PFSK-1 (cell line): ENCODE measurements at regions not wholly inside any gene's neighbourhood (a gene's known extent, or its start where the extent isn't known, plus 50 kb on each side); places are given as distances from the start of the nearest gene placed in this dataset.

Source experiments
- FOXP2 ChIP-seq: optimal IDR thresholded peaks from 2 replicates; pipeline ENCODE3; 2011; ENCODE audit warnings: borderline replicate concordance, control low read depth, inconsistent platforms; ENCODE audit not compliant: insufficient read depth; ENCODE audit errors: extremely low read length, extremely low read depth
- POLR2AphosphoS5 ChIP-seq: IDR thresholded peaks from 2 replicates; pipeline ENCODE4 v1.6.1; 2012; ENCODE audit warnings: low read depth, mild to moderate bottlenecking, control low read depth, low read length, moderate library complexity
- SIN3A ChIP-seq: IDR thresholded peaks from 2 replicates; pipeline ENCODE4 v1.6.1; 2012; ENCODE audit warnings: mild to moderate bottlenecking, low read length, moderate library complexity, borderline replicate concordance; ENCODE audit not compliant: insufficient read depth
- TAF1 ChIP-seq: IDR thresholded peaks from 2 replicates; pipeline ENCODE4 v1.6.1; 2012; ENCODE audit warnings: low read length, control low read depth, borderline replicate concordance; ENCODE audit not compliant: insufficient read depth
- TF ChIP-seq, protein P1 (sequence below), 2 experiments: IDR thresholded peaks; 2 replicates each; pipeline versions ENCODE4 v1.6.1 to v1.8.0; 2011 to 2012; ENCODE audit warnings: low read depth in 2 of 2, low read length in 2 of 2, control low read depth in 1 of 2, inconsistent platforms in 1 of 2, mild to moderate bottlenecking in 1 of 2, moderate library complexity in 1 of 2; ENCODE audit not compliant: insufficient read depth in 1 of 2

GRCh38 chr6:139602577-139602976, 228.1 kb upstream of the CITED2 start:
- TF ChIP-seq POLR2AphosphoS5 (no peak), TAF1 (no peak), FOXP2 (no peak), SIN3A (no peak)
- TF ChIP-seq, protein P1, sequence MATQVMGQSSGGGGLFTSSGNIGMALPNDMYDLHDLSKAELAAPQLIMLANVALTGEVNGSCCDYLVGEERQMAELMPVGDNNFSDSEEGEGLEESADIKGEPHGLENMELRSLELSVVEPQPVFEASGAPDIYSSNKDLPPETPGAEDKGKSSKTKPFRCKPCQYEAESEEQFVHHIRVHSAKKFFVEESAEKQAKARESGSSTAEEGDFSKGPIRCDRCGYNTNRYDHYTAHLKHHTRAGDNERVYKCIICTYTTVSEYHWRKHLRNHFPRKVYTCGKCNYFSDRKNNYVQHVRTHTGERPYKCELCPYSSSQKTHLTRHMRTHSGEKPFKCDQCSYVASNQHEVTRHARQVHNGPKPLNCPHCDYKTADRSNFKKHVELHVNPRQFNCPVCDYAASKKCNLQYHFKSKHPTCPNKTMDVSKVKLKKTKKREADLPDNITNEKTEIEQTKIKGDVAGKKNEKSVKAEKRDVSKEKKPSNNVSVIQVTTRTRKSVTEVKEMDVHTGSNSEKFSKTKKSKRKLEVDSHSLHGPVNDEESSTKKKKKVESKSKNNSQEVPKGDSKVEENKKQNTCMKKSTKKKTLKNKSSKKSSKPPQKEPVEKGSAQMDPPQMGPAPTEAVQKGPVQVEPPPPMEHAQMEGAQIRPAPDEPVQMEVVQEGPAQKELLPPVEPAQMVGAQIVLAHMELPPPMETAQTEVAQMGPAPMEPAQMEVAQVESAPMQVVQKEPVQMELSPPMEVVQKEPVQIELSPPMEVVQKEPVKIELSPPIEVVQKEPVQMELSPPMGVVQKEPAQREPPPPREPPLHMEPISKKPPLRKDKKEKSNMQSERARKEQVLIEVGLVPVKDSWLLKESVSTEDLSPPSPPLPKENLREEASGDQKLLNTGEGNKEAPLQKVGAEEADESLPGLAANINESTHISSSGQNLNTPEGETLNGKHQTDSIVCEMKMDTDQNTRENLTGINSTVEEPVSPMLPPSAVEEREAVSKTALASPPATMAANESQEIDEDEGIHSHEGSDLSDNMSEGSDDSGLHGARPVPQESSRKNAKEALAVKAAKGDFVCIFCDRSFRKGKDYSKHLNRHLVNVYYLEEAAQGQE (IDR thresholded peaks at IDR 0.05; ENCODE audit: insufficient read depth in 1 of 2, low read depth in 2 of 2, low read length in 2 of 2): no peak

GRCh38 chr6:139600919-139601475, 226.5 kb upstream of the CITED2 start:
- TF ChIP-seq TAF1 (no peak), SIN3A (no peak), POLR2AphosphoS5 (no peak), FOXP2 (no peak)
- TF ChIP-seq, protein P1 (IDR thresholded peaks at IDR 0.05; ENCODE audit: insufficient read depth in 1 of 2, low read depth in 2 of 2, low read length in 2 of 2): no peak

DNA sequence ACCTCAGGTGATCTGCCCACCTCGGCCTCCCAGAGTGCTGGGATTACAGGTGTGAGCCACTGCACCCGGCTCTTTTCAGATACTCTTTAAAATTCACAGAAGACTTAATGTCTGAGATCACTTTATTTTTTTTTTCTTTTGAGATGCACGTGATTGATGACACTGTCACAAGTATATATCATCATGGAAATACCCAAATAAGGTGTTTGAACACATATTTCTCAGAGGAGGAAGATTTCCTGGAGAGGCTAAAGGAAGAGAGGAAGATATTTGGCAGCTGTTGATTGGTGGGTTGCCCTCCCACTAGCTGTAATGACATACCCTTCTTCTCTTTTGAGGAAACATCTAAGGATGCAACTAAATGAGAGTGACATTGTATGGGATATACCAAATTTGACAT, 225.9 kb upstream of the CITED2 start:
- TF ChIP-seq TAF1 (no peak), SIN3A (no peak), FOXP2 (no peak), POLR2AphosphoS5 (no peak)
- TF ChIP-seq, protein P1 (IDR thresholded peaks at IDR 0.05; ENCODE audit: insufficient read depth in 1 of 2, low read depth in 2 of 2, low read length in 2 of 2): no peak

DNA sequence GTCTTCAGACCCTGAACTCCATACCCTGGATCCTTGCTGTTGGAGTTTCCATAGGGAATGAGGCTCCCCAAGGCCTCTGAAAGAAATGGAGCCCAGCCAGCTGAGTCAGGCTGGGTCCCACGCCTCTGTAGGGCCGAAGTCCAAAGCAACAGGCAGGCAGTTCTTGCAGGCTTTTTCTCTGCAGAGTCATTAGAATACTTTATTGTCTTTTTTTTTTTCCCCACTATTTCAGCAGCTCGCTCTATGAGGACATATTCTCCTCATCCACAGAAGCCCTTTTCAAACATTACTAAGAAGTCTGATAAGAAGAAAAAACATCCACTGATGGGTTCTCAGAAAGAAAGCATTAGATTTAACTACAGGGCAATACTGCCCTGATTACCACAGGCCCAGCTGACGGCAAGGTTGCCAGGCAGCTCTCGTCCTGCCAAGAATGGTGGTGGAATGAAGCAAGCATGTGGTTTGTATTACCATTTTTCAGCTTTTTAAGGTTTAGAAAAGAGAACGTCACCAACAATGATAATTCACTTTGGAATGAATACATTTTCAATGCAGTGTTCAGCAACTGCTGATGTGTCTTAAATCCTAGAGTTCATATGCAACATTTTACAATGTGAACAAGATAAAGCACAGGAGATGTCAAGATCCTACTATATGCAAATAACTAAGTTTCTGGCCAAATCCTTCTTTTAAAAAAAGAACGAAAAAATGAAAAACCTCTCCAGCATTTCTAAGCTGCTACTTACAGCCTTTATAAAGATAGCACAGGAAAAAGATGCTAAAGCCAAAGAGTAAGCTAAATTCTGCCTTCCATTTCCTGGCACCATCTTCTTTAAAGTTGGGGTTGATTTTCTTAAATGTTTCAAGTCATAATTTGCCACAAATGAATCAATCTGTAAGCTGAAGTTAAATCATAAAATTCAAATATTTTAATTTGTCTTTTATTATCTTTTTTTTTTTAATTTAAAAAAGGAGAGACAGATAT, 223.6 kb upstream of the CITED2 start:
- TF ChIP-seq POLR2AphosphoS5: no peak

DNA sequence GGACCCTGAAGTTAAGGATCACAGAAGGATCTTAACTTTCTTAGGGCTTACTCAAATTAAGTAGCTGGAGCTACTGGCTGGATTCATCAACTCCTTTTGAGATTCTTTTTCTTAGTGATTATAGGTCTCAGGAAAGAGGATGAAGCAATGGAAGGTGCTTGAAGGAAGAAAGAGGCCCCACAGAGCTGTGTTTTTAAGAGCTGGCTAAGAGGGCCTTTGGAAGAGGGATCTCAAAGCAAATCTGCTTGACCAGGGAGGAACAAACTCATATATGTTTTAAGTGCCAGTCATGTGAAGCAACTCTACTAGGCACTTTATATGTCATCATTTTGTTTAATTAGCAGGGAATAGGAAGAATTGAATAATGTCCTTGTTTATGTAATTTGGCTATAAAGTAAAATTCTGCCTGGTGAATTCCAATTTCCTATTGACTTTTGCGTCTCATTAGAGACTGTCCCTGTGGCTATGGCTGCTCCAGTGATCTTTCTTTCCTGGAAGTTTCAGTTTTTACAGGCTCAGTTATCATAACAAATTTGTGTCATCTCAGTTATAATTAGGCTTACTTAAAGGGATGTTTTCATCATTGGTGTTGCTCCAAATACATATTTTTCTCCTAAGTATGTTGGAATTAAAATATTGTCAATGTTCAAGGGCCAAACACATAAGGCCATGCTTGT, 222.8 kb upstream of the CITED2 start:
- no peak for TF ChIP-seq SIN3A
- TF ChIP-seq FOXP2: no peak
- TF ChIP-seq TAF1: no peak
- TF ChIP-seq, protein P1 (IDR thresholded peaks at IDR 0.05; ENCODE audit: insufficient read depth in 1 of 2, low read depth in 2 of 2, low read length in 2 of 2): no peak
- TF ChIP-seq POLR2AphosphoS5: no peak
